Brain pericyte (primary cell): ENCODE measurements at regions not wholly inside any gene's neighbourhood (a gene's known extent, or its start where the extent isn't known, plus 50 kb on each side); places are given as distances from the start of the nearest gene placed in this dataset.

Source experiments
- DNase-seq: peaks from one replicate; pipeline ENCODE4 v3.0.0-alpha.2; 2012; ENCODE audit warnings: low read depth, low spot score

DNA sequence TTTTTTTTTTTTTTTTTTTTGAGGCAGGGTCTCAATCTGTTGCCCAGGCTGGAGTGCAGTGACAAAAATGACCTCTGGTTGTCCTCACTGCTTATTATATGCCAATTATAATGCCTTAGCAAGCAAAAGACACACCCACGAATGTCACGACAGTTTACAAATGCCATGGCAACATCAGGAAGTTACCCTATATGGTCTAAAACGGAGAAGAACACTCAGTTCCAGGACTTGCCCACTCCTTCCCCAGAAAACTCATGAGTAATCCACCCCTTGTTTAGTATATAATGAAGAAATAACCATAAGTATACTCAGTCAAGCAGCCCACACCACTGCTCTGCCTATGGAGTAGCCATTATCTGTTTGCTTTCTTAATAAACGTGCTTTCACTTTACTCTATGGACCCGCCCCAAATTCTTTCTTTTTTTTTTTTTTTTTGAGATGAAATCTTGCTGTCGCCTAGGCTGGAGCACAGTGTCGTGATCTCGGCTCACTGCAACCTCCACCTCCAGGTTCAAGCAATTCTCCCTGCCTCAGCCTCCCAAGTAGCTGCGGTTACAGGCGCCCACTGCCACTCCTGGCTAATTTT, 106.2 kb downstream of the SMIM20 start:
- DNase-seq = no peak

DNA sequence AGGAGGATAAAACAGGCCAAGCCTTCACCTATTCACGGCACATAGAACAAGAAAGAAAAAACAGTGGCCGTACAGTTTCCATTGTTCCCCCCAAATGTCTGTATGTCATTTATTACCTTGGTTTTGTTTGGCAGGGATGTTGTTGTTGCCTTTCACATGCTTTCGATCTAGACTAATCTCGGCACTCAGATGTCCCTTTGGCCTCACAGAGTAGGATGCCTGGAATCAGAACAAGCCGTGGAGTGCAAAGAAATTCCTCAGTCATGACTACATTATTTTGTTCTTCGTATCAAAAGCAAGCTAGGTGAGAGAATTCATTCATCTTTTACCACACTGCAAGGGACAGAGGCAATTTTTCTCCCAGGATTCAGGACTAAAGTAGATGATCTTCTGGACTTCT, 106.9 kb downstream of the SMIM20 start:
- DNase-seq = no peak

DNA sequence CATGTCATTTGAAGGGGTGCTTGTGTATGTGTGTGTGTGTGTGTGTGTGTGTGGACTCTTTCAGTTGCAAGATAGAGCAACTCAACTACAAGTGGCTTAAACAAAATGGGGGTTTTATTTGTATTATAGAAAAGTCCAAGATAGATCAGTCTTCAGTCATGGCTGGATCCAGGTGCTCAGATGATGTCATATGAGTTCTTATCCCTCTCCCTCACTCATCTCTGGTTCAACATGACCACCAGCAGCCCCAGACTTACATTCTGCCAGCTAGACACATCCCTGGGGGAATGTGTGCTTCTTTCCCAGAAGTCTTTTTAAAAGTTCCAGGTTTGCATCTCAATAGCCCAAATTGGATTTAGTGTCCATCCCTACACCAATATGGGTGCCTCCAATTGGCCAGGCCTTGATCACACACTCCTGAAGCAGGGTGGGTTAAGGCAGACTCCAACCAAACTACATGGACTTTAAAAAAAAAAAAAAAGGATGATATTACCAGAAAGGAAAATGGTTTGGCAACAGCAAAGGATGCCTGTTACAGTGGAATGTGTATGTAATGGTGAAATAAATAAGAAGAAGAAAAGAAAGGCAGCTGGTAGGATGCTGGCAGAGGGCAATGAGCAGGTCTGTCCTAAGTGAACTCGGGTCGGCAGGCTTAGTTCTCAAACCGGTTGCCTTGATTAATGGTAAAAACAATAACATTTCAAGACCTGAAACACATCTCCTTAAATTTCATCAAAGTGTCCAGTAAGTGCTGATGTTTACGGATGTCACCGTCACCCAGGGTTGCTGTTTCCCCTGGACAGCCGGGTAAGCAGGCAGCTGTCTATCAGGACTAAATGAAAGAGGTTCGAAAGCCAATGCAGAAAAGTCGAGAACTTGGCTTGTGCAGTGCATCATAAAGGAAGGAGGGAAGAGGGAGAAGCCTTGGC, 107.7 kb downstream of the SMIM20 start:
- no peak for DNase-seq

DNA sequence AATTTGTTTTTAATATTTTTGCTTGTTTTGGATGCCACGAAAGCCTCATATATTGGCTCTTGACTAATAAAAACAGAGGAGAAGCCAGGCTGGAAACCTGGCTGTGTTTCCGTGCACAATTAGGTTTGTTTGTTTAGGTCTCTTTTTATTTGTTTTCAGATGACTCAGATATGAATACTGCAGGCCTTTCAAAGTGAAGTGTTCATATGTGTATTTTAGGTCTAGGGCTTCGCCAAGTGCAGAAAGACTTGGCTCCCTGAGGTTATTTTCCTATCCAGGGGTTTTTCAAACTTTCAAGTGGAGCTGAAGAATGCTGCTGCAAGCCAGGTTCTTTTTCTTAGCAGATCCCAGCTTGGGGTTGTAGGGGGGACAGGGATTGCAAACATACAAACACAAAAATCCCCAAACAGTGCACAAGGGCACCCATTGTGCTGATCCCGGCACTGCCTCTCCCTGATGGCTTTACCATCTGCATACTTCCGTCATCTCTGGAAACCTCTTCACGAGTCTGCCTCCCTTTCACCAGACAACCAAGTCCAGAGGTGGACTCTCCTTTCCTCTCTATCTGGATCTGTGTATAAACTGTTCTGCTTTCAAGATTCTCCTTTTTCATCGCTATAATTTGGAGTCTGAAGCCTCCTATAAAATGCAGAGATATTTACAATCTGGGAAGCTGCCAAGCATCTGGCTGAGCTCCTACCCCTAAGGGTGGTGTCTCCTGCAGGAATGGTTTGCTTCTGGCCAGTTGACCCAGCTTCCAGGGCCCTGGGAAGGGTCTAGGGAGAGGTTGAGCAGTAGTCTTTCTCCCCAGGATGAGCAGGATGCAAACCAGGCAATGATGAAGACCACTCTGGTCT, 108.6 kb downstream of the SMIM20 start:
- DNase-seq = peak; percentile 82

DNA sequence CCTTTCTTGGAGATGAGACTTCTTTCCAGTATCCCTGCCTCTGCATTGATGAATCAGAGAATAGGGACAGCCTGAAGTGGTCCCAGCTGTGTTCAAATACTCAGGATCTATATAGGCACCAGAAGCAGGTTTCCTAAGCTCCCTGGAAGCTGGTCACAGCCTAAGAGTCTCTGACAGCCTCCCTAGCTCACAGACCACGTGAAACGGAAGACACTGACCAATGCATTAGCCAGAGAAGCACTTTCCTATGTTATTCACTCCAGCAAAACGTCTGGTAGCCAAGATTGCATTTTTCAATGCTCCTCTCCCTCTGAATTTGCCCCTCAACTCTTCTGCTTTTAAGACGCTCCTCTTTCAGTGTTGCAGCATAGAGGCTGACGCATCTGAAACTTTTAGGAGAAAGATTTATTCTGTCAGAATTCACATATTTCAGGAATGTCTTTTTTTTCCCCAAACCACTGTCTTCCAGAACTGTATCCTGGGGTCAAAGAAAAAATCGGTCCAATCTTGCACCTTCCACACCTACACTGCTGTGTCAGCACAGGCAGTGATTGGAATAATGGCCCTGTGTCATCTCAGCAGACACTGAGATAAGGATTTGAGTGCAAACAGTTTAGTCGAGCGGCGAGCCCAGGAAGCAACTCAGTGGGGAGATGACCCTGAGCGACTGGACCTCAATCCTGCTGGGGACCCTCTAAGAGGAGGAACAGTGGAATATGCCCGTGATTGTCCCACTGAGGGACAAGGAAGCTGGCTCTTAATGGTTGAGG, 109.4 kb downstream of the SMIM20 start:
- DNase-seq = no peak

DNA sequence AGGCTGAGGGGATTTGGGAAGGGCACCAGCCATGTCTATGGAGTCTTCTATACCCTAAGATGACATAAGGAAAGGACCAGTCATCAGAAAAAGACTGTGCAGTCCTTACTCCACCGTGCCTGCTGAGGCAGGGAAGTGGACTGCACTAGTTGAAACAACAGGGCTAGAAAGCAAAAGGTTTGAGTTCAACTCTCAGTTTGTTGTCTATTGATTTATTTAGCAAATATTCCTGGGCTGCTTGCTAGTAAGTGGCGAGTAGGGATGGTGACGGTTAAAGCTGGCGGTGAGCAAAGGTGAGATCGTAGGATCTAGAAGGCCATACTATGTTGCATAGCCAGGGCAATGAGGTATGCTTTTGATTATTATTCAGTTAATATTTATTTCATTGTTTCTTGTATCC, 110.1 kb downstream of the SMIM20 start:
- no peak for DNase-seq

DNA sequence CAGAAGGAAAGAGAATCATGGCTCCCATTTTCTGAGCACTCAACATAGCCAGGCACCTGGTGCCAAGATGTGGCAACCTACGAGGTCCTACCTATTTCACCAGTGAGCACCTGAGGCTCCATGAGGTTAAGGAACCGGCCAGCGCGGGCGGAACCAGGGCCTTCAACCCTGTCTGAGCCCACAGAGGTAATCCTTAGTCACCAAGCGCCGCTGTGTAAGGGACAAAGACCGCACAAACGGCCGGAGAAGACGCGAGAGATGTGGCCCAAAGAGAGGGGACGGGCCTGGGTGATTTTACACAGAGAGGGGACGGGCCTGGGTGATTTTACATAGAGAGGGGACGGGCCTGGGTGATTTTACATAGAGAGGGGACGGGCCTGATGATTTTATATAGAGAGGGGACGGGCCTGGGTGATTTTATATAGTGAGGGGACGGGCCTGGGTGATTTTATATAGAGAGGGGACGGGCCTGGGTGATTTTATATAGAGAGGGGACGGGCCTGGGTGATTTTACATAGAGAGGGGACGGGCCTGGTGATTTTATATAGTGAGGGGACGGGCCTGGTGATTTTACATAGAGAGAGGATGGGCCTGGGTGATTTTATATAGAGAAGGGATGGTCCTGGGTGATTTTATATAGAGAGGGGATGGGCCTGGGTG, 114.2 kb downstream of the SMIM20 start:
- DNase-seq = no peak

DNA sequence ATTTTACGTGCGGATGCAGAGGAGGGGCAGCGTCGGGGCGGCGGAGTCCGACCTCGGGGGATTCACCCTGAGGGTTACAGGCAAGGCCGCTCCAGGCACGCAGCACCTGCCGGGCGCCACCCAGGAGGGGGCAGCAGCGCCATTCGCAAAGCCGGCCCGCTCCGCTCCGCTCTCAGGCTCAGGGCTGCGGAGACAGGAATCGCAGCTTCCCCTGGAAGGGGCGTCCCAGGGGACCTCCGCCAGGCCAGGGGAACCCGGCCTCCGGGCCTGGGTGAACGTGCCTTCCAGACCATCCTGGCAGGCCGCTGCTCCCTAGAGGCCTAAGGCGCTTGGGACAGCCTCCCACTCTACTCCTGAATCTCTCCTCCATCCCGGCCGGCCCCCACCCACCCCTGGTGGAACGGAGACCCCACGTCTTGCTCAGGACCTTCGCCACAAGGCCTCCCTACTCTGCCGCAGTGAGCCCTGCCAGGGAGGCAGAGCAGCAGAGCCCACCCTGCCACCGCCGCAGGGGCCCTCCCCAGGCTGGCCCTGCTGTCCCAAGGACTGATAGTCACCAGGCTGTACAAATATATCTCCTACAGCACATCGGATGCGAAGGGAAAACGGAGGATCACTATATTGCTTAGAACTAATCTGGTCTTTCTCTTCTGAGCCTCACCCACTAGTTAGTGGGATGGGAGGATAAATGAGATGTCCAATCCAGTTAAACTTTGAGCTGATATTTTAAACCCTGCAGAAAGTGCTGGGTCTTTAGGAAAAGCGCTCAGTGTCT, 115.0 kb downstream of the SMIM20 start:
- DNase-seq = no peak

DNA sequence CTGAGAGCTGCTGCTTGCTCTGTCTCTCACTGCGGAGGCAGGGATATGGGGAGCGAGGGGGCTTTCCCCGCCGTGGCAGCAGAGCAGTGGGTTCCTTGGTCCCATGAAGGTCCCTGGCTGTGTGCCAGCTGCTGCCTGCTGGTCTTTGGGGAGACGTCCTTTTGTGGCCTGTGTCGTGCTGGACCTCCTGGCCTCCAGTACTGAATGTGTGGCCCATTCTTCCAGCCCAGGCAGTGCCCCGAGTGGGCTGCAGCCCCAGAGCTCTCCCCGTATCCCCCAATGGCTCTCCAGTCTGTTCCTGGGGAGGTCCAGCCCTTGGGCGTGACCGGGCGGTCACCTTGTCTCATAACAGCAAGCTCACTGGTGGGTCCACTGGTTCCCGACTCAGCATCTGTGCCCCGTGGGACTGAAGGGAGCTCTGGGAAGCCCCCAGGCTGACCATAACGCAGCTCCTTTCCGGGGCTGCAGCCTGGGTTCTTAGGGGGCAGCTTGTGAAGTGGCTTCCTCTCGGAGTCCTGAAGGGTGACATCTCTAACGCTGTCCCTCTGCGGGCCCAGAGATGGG, 115.6 kb downstream of the SMIM20 start:
- no peak for DNase-seq

DNA sequence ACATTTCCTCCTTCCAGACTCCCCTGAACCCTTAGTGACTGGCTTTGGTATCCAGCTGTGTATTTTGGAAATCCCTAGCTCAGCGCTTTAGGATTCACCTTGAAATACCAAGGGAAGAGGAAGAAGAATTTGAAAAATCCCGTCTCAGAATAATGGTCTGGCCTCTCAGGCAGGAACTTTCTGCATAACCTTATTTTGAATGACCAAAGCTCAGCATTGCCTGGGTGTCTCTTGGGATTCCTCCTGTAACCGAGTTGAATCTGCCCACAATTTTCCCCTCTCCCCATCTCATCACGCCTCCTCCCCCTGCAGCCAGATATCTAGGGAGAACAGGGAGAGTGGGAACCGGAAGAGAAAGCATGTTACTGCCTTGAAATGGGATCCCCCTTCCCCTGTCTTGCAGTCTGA, 116.2 kb downstream of the SMIM20 start:
- no peak for DNase-seq

DNA sequence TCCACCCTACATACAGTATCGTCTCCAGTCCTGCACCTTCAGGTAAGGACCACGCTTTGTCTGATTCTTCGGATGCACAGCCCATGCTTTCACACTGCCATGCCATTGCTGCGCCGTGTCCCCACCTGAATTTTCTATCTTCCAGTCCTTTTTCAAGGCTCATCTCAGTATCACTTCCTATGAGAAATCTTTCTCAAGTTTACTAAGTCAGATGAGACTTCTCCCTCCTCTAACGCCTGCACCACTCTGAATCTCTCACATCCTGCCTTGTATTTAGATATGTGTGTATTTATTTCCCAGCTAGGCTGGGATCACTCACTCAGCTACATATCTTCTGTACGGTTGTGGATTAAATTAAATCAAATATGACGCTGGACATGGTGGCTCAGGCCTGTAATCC, 116.8 kb downstream of the SMIM20 start:
- no peak for DNase-seq

DNA sequence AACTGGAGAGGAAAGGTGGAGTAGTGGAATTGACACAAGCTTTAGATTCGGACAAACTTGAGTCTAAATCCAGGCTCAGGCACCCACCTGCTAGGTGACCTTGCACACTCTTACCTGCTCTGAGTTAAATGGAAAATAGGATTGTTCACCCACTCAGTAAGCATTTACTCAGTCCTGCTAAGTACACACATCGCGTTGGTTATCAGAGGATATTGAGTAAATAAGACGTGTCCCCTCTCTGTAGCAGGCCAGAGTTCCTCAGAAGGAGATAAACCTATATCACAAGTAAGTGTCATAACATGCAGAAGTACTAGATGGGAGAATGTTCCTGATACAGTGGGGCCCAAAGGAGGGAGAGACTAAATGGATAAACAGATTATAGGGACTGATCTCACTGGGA, 117.7 kb downstream of the SMIM20 start:
- DNase-seq = no peak

DNA sequence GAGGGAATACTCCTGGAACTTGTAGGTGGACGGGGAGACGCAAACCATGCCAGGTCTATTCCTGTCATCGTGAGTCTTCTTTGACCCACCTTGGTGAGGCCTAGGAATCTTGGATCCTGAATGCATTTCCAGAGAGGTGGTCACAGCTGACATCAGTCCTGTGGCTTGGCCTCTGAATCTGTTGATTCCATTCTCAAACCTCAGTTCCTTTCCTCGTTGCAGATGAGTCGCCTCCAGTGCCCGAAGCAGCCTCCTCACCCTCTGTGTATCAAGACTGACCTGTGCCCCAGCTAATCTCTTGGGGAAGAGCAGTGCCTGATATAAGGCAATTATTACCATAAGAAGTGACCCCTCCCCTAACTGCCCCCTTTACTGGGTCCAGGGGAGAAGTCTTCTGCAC, 118.1 kb downstream of the SMIM20 start:
- no peak for DNase-seq

DNA sequence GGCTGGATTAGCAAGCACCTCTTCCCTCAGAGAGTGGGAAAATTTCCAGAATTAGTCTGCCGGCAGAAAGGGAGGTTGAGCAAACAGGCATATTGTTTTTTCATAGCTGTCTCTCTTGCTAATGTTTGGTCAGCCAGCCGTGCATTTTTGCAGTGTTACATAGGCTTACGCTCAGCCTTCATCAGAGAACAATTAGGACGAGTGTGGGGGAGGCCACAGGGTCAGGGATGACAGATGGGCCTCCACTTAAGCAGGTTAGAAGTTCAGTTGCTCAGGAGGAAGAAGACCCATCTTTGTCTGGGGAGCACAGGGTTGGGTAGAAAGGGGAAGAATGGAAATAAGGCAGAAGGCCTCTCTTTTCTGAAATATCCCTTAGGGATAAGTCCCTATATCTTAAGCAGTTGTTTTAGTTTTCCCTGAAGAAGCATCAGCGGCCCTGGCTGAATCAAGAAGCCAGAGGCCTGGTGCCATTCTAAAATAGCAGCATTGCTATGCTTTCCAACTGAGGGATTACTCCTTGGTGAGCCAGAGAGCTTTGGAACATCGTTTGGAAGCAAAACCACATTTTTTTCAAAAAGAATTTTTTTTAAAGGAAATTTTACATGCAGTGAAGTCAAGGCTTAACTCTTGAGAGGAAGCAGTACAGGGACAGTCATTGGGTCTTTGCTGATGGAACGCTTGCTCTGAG, 118.8 kb downstream of the SMIM20 start:
- peak; percentile 46 for DNase-seq

DNA sequence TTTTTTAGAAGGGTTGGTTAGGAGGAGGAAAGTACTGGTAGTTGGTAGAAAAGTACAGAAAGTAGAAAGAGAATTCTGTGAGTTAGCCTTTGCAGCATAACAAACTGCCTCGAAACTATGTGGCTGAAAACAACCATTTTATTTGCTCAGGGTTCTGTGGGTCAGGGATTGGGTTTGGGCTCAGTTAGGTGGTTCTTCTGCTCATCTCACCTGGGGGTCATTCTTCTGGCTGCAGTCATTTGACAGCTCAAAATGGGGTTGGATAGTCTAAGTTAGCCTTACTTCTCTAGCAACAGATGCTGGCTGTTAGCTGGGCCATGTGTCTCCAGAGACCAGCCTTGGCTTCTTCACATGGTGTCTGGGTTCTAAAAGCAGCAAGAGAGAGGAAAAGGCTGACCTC, 119.4 kb downstream of the SMIM20 start:
- DNase-seq = no peak

DNA sequence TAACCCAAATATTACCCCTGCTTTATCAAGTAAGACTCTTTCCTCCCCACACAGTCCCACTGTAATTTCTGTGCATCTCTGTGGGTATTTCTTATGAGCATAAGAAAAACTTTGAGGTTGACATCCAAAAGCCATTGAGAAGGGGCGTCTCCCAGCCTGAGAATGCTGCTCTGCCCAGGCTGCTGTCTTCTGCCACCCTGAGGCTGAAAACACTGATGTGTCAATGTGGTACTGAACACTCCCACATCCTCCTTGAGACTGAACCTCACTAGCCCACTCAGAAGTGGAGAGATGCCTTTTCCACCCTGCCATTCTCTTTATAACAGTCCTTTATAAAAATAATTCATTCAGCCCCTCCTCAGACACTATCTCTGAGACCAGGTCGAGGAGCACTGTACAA, 120.8 kb downstream of the SMIM20 start:
- no peak for DNase-seq

DNA sequence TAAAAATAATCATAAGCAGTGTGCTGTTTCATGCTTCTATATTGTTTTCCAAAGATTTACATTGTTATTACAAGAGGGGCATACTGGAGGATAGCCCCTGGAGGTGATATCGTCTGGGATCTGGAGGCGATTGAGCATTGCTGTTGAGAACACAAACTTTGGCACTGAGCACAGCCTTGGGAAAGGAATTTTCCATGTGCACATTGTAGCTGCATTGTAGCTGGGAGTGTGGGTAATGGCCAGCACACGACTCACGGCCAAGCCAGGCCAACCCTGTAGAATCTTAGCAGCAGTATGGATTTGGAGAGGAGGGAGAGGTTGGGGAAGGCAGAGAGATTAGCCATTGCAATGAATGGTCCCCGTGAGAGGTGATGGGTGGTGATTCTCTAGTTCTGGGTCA, 121.9 kb downstream of the SMIM20 start:
- no peak for DNase-seq

DNA sequence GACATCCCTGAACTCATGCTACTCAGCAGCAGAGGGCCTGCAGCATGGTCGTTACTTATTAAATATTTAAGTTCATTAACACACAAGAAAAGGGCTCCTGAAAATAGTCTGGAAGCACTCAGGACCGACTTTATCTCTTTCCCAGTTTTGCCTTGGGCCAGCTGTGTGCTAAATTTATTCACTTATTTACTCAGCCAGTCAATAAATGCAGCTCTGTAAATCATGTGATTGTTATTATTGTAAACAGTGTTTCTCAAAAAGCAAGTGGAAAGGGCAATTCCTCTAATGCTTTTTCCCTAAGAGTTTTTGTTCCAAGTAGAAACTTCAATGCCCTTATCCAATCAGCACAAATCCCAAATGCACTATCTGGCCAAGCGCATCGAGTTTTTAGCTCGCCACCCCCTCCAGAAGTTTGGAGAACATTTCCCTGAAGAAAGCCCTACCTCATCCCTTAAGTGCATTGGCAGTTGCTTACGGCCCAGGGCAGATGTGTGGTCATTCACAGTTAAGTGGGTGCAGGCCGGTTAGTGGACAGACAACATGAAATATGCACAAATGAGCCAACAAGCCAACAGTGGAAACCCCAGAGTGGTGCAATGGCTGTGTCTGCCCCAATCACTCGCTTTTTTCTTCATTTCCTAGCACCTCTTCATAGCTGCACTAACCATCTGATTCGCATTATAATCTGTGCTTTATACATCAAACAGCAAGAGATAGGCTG, 125.8 kb downstream of the SMIM20 start:
- DNase-seq = no peak

DNA sequence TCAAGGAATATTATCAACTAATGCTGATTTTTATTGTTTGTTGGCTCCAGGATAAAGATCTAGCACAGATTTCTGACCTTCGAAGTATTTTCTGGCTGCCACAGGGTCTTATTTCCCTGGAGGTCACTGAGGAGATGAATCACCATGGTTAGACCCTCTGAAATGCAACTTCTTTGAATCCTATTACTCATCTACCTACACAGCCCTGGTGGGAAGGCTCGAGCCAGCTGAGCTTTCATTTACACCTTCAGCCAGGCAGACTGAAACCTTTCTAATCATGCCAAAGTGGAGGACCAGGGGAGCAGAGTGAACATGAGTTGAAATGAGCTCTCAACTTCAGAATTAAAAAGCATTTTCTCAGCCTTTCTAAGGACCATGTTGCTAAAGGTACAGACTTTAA, 130.5 kb downstream of the SMIM20 start:
- DNase-seq = no peak
